ENCODE measurements at regions not wholly inside any gene's neighbourhood (a gene's known extent, or its start where the extent isn't known, plus 50 kb on each side); places are given as distances from the start of the nearest gene placed in this dataset.

GRCh38 chr6:15730922-15731321, 68.1 kb upstream of the DTNBP1 start:
- Histone ChIP-seq H3K79me2 (replicated peaks; ENCODE audit: insufficient read depth) (no peaks in the 10 kb centered on the region), H3K27me3 (ENCODE audit: insufficient read depth) (no peaks in the 10 kb centered on the region), H3K4me3 (no peak overlapping the region), H3F3A (replicated peaks; ENCODE audit: low read depth) (no peaks in the 10 kb centered on the region), H3K4me2 (no peak overlapping the region), H3K27ac (ENCODE audit: low read depth) (no peak overlapping the region), H3K36me3 (ENCODE audit: insufficient read depth) (no peaks in the 10 kb centered on the region), H4K20me1 (replicated peaks; ENCODE audit: insufficient read depth) (no peaks in the 10 kb centered on the region), H2AFZ (no peak overlapping the region), H3K9me2 (ENCODE audit: insufficient read depth) (no peaks in the 10 kb centered on the region), H3K4me1 (ENCODE audit: insufficient read depth) (no peaks in the 10 kb centered on the region)
- no peak overlapping the region for H3K27ac Mint-ChIP-seq
- peaks cover 7% of the 10 kb centered on the region for H3K4me1 Mint-ChIP-seq
- H3K36me3 Mint-ChIP-seq (ENCODE audit: low read depth), result peaks cover 3% of the 10 kb centered on the region; the same call in 2 of the 3 replicates
- ATAC-seq (no peak), DNase-seq (ENCODE audit: low spot score) (no peak)
- H3K4me3 Mint-ChIP-seq, result no peak overlapping the region
- TF ChIP-seq CTCF (conservative IDR thresholded peaks at IDR 0.05; ENCODE audit: low read depth in 2 of 2), result no peak
- TF ChIP-seq STAT1 (IDR thresholded peaks at IDR 0.05; ENCODE audit: unreplicated experiment), result no peak
- no peak for TF ChIP-seq CREB1 (CRISPR knock-in tag; IDR thresholded peaks at IDR 0.05; ENCODE audit: low read depth)
- TF ChIP-seq NANOG (IDR thresholded peaks at IDR 0.05; ENCODE audit: borderline replicate concordance), result no peak
- TF ChIP-seq ZNF331 (CRISPR knock-in tag; IDR thresholded peaks at IDR 0.05; ENCODE audit: low read depth), result no peak
- TF ChIP-seq POLR2AphosphoS5 (IDR thresholded peaks at IDR 0.05; ENCODE audit: low read depth), result no peak
- TF ChIP-seq JUNB (IDR thresholded peaks at IDR 0.05; ENCODE audit: unreplicated experiment), result no peak
- peaks cover 5% of the 10 kb centered on the region for H3K27me3 Mint-ChIP-seq (ENCODE audit: insufficient read depth, low read depth, poor library complexity)
- H3K9me3 Mint-ChIP-seq, result peaks cover 2% of the 10 kb centered on the region; the same call in 1 of the 3 replicates

- Mint-ChIP-seq H3K27me3 (ENCODE audit: insufficient read depth, low read depth, poor library complexity) (peaks cover 5% of the 10 kb centered on the region), H3K4me1 (peaks cover 4% of the 10 kb centered on the region), H3K4me3 (no peak overlapping the region), H3K27ac (no peak overlapping the region), H3K36me3 (ENCODE audit: low read depth) (peaks cover 3% of the 10 kb centered on the region; the same call in 2 of the 3 replicates), H3K9me3 (peaks cover 2% of the 10 kb centered on the region; the same call in 1 of the 3 replicates)
- Histone ChIP-seq H3F3A (replicated peaks; ENCODE audit: low read depth) (no peaks in the 10 kb centered on the region), H3K4me3 (no peak overlapping the region), H3K9me2 (ENCODE audit: insufficient read depth) (no peaks in the 10 kb centered on the region), H4K20me1 (replicated peaks; ENCODE audit: insufficient read depth) (no peaks in the 10 kb centered on the region), H3K27ac (ENCODE audit: low read depth) (no peak overlapping the region), H3K36me3 (ENCODE audit: insufficient read depth) (no peaks in the 10 kb centered on the region), H2AFZ (no peak overlapping the region), H3K4me1 (ENCODE audit: insufficient read depth) (no peaks in the 10 kb centered on the region), H3K79me2 (replicated peaks; ENCODE audit: insufficient read depth) (no peaks in the 10 kb centered on the region), H3K4me2 (no peak overlapping the region), H3K27me3 (ENCODE audit: insufficient read depth) (no peaks in the 10 kb centered on the region)
- DNase-seq (ENCODE audit: low spot score), result no peak
- no peak for ATAC-seq
- TF ChIP-seq EZH2 (IDR thresholded peaks at IDR 0.05; ENCODE audit: low read depth, unreplicated experiment), result no peak
- no peak for TF ChIP-seq REST (IDR thresholded peaks at IDR 0.05; ENCODE audit: unreplicated experiment)
- TF ChIP-seq ZNF462 (CRISPR knock-in tag; IDR thresholded peaks at IDR 0.05), result no peak
- no peak for TF ChIP-seq POLR2AphosphoS5 (IDR thresholded peaks at IDR 0.05; ENCODE audit: low read depth)
Measured at GRCh38 chr6:15730442-15730841, 67.6 kb upstream of the DTNBP1 start.
